ENCODE measurements at regions not wholly inside any gene's neighbourhood (a gene's known extent, or its start where the extent isn't known, plus 50 kb on each side); places are given as distances from the start of the nearest gene placed in this dataset.

DNA sequence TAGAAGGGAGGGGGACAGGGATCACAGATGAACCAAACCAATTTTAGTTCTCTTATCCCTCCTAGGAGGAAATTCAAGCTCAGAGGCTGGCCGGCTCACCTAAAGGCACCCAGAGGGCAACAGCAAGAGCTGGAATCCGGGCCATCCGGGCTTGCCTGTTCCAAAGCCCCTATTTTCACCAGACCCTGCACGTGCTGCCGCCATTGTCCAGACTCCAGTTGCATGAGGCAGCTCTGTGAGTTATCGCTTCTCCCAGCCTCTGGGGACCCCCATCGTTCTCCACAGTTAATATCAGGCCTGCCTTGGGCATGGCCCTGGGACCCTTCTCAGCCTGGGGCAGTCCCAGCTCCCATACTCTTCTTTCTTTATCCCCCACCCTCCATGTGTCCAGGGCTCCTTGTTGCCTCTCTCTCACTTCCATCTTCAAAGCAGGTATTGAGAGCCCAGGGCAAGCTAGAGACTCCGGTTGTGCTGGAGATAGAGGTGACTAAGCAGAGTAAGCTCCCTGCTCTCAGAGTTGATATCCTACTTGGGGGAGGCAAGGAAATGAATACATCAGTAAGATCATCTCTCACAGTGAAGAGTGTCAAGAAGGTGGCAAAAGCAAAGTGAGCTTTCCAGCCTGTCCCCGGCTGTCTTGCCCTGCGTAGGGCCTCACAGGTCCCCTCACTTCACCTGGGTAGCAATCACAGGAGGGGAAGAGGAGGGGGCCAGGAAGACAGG, 322.8 kb downstream of the UACA start:
- no peak overlapping the region for H3K4me3 Mint-ChIP-seq
- peaks cover 26% of the 10 kb centered on the region for H3K4me1 Mint-ChIP-seq (ENCODE audit: low read depth)
- H3K9me3 Mint-ChIP-seq = no peaks in the 10 kb centered on the region
- peaks cover 35% of the 10 kb centered on the region for H3K27me3 Mint-ChIP-seq
- H3K27ac Mint-ChIP-seq = no peak overlapping the region
- H3K36me3 Mint-ChIP-seq (ENCODE audit: low read depth) = no peaks in the 10 kb centered on the region
- intact Hi-C loops (cut with micrococcal nuclease) = no loop called here

DNA sequence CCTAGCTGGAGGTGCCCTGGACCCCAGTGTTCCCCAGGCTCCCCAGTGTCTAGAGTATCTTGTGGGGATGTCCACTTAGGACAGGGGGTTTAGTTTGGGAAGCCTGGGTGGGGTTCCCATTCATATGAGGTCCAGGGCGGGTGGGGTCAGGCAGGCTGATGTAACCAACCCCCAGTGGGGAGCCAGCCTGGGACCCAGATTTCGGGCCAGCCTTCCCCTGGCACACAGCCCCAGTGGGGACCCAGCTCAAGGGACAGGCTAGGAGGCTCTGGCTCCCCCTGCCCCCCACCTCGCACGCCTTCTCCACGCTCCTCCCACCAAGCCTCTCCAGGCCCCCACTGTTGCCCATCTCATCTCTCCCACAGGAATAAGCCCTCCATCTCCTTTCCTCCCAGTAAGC, 323.5 kb downstream of the UACA start:
- intact Hi-C loops (cut with micrococcal nuclease) = no loop called here
- Mint-ChIP-seq H3K4me1 (ENCODE audit: low read depth) (peaks cover 33% of the 10 kb centered on the region), H3K27me3 (peaks cover 35% of the 10 kb centered on the region), H3K36me3 (ENCODE audit: low read depth) (no peaks in the 10 kb centered on the region), H3K27ac (no peak overlapping the region), H3K4me3 (no peak overlapping the region), H3K9me3 (no peaks in the 10 kb centered on the region)

DNA sequence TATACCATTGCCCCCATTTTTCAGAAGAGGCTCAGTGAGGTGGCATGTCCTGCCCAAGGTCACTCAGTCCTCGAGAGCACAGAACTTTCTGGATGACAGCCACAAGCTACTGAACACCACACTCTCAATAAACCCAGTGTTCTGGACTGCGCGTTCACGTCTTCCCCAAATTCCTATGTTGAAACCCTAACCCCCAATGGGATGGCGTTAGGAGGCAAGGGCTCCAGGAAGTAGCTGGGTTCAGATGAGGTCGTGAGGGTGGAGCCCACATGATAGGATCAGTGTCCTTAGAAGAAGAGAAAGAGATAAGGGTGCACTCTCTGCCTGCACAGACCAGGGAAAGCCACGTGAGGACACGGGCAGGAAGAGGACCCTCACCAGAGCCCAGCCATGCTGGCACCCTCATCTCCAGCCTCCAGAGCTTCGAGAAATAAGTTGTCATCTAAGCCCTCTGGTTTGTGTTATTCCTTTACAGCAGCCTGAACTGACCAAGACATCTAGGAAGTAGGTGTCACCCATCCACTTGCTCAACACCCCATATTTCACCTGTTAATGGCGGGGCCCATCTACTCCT, 324.0 kb downstream of the UACA start:
- H3K27me3 Mint-ChIP-seq = peaks cover 32% of the 10 kb centered on the region
- peaks cover 37% of the 10 kb centered on the region for H3K4me1 Mint-ChIP-seq (ENCODE audit: low read depth)
- H3K27ac Mint-ChIP-seq = no peak overlapping the region
- intact Hi-C loops (cut with micrococcal nuclease) = no loop called here
- no peaks in the 10 kb centered on the region for H3K9me3 Mint-ChIP-seq
- no peak overlapping the region for H3K4me3 Mint-ChIP-seq
- H3K36me3 Mint-ChIP-seq (ENCODE audit: low read depth) = no peaks in the 10 kb centered on the region

DNA sequence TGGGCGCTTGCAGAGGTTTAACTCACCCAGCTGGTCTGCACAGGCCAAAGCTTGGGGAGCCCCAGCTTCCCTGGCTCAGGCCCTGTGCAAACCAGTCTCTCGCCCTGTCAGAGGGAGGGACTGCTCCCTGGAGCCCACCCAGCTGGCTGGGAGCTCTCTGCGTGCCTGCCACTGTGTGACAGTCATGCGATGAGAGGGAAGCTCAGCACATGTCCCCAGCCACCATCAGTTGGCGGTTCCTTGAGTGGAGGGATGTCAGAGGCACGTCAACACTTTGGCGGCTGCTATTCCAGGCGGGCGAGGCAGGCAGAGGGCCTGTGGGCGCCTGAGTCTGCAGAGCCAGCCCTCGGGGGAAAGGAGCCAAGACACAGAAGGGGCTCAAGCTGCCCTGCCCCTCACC, 324.6 kb downstream of the UACA start:
- Mint-ChIP-seq H3K9me3 (no peaks in the 10 kb centered on the region), H3K36me3 (ENCODE audit: low read depth) (no peaks in the 10 kb centered on the region), H3K4me1 (ENCODE audit: low read depth) (peaks cover 34% of the 10 kb centered on the region), H3K4me3 (no peak overlapping the region), H3K27ac (no peak overlapping the region), H3K27me3 (peaks cover 33% of the 10 kb centered on the region)
- intact Hi-C loops (cut with micrococcal nuclease) = no loop called here

DNA sequence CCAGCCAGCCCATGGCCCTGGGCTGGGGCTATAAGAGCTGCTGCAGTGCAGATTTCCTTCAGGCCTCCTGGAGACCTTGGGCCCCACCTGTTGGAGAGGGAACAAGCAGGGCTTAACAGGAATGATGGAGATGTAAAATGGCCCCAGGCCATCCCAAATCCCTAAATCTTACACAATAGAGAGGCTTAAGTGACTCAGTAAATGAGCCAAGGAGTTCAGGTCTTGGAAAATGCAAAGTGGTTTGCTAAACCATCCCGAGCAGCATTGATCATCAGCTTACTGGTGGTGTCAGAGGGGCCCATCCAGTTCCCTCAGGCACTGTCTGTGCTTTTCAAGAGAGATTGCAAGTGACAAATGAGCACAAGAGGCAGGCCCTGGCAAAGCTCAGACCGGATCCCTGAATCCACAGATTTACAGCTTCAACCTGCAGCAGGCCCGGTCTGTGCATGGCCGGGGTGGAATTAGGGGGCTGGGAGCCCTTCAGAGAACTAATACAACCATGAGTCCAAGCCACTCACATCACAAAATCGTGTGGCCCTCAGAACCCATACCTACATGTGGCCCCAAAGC, 325.4 kb downstream of the UACA start:
- intact Hi-C loops (cut with micrococcal nuclease) = no loop called here
- no peaks in the 10 kb centered on the region for H3K36me3 Mint-ChIP-seq (ENCODE audit: low read depth)
- H3K9me3 Mint-ChIP-seq = no peaks in the 10 kb centered on the region
- H3K27me3 Mint-ChIP-seq = peaks cover 31% of the 10 kb centered on the region
- H3K27ac Mint-ChIP-seq = no peak overlapping the region
- no peak overlapping the region for H3K4me3 Mint-ChIP-seq
- H3K4me1 Mint-ChIP-seq (ENCODE audit: low read depth) = peaks cover 28% of the 10 kb centered on the region

DNA sequence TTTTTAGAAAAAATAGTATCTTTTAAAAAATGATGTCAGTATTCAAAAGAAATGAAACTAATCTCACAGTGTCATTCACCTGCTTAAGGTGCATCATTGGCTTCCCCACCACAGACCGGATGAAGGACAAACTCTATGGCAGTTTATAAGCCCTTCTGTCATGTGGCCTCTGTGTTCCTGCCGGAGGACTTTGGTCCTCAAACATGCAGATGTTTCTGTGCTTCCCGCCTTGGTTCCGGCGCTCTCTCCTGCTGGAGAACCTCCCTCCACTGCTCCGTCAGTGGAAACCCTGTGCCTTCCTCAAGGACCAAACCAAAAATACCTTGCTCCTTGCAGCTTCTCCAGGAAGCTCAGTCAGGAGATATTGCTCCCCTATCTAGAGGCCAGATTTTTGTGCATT, 326.3 kb downstream of the UACA start:
- peaks cover 36% of the 10 kb centered on the region for H3K4me1 Mint-ChIP-seq (ENCODE audit: low read depth)
- no peaks in the 10 kb centered on the region for H3K36me3 Mint-ChIP-seq (ENCODE audit: low read depth)
- H3K4me3 Mint-ChIP-seq = no peak overlapping the region
- H3K9me3 Mint-ChIP-seq = no peaks in the 10 kb centered on the region
- H3K27ac Mint-ChIP-seq = no peak overlapping the region
- intact Hi-C loops (cut with micrococcal nuclease) = no loop called here
- peaks cover 23% of the 10 kb centered on the region for H3K27me3 Mint-ChIP-seq

DNA sequence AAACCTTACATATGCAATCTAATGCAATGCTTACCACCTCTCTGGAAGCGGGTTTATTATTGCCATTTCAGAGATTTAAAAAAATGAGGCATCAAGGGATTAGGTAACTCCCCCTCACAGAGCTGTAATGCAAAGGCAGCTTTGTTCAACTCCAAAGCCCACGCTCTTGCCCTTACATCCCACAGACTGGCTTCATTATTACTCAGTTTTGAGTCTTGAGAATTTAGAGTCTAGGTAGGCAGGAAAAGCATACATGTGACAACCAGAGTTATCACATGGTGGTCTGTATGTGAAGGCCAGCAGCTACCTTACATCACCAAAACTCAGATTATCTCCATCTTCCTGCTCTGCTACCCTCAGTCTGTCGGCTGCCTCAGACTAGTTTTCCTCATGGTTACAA, 326.9 kb downstream of the UACA start:
- Mint-ChIP-seq H3K9me3 (no peaks in the 10 kb centered on the region), H3K27ac (no peak overlapping the region), H3K4me1 (ENCODE audit: low read depth) (peaks cover 36% of the 10 kb centered on the region), H3K4me3 (no peak overlapping the region), H3K36me3 (ENCODE audit: low read depth) (no peaks in the 10 kb centered on the region), H3K27me3 (peaks cover 18% of the 10 kb centered on the region)
- intact Hi-C loops (cut with micrococcal nuclease) = no loop called here

DNA sequence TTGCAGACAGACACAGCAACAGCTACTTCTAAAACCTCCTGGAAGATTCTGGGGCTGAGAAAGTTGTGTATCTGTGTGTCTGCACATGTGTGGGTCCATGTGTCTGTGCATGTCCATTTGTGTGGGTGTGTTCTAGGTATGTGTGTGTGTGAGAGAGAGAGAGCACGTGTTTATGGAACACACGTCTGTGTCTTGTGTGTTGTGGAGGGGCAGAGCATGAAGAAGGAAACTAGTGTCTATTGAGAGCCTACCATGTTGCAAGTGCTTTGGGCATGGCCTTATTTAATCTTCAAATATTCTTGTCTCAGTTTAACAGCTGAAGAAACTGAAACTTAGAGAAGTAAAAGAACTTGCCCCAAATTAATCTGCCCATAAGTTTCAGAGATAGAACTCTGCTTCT, 327.5 kb downstream of the UACA start:
- no peak overlapping the region for H3K4me3 Mint-ChIP-seq

DNA sequence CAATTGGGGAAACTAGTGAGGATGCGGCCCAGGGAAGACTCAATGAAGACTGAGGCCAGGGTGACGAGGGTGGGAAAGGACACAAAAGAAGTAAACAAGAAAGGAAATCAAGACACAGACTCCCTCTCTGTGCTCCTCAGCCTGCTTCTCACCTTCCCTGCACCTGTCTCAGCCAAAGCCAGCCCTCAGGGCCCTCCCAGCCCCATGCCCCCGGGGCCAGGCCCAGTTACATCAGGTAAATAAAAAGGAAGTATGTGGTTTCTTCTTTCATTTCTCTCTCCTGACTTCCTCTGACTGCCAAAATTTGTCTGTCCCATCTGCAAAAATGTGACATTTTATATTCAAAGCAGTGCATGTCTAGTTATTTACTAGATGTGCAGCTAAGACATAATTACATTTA, 328.0 kb downstream of the UACA start:
- no peaks in the 10 kb centered on the region for H3K9me3 Mint-ChIP-seq
- H3K4me1 Mint-ChIP-seq (ENCODE audit: low read depth) = peaks cover 36% of the 10 kb centered on the region
- H3K27ac Mint-ChIP-seq = no peak overlapping the region
- peaks cover 13% of the 10 kb centered on the region for H3K27me3 Mint-ChIP-seq
- no peaks in the 10 kb centered on the region for H3K36me3 Mint-ChIP-seq (ENCODE audit: low read depth)
- intact Hi-C loops (cut with micrococcal nuclease) = no loop called here
- H3K4me3 Mint-ChIP-seq = no peak overlapping the region

More for the DNA sequence above, 327.5 kb downstream of the UACA start:
- H3K4me1 Mint-ChIP-seq (ENCODE audit: low read depth) = peaks cover 36% of the 10 kb centered on the region
- H3K27ac Mint-ChIP-seq = no peak overlapping the region
- H3K27me3 Mint-ChIP-seq = peaks cover 16% of the 10 kb centered on the region
- no peaks in the 10 kb centered on the region for H3K36me3 Mint-ChIP-seq (ENCODE audit: low read depth)
- no peaks in the 10 kb centered on the region for H3K9me3 Mint-ChIP-seq
- intact Hi-C loops (cut with micrococcal nuclease) = no loop called here

DNA sequence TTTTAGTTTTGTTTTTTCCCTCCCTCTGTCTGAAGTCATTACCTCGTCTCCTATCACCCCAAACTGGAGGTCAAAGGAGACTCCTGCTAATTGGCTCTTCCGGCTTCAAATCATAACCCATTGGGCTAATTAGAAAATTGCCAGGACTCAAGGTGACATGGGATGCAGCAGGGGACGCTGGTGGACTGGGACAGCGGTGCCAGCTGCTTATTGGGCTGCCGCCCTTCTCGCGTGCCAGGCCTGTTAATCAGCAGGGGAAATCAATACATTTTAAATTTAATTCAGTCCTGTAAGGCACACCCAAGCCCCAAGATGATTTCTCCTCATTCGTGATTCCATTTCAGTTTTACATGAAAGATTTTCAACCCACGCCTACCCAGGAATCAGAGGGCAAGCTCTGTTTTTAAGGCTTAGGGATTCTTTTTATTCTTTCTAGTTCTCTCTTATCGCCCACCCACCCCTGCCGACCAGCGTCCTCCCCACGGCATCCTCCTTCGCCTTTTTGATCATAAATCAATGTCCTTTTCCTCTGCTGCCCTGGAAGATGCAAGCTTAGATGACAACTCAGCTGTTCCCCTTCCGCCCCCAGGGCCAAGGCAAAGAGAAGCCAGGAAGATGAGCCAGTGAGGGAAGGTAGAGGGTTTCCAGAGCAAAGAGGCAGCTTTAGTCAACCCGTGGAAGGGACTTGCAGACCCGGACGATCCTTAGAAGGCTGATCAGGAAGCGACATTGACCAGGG, 329.6 kb downstream of the UACA start:
- Mint-ChIP-seq H3K27ac (no peak overlapping the region), H3K9me3 (no peaks in the 10 kb centered on the region), H3K4me1 (ENCODE audit: low read depth) (peaks cover 24% of the 10 kb centered on the region), H3K27me3 (peaks cover 7% of the 10 kb centered on the region), H3K4me3 (no peak overlapping the region), H3K36me3 (ENCODE audit: low read depth) (no peaks in the 10 kb centered on the region)
- intact Hi-C loops (cut with micrococcal nuclease) = no loop called here

DNA sequence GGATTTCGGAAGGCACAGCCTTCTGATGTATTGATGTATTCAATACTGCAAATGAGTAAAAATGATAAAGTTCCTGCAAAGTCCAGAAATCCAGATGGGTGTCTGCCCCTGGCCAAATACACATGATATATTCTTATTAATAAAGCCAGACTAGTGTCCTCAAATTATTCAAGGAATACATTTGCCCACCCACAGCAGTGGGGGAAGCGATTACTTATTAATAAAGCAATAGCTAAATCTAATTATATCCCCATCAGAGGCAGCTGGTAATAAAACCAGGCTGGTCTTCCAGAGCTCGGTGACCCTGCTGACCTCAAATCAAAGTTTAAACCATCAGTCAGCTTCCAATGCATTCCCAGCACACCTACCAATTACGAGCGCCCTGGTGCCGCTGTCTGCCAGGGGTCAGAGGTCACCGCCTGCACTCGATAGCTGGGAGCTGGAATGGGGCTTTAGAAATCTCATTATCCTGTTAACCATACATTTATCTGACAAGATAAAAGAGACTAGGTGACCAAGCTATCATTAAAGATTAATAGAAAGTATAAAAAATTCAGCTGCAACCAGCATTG, 330.3 kb downstream of the UACA start:
- intact Hi-C loops (cut with micrococcal nuclease) = no loop called here
- Mint-ChIP-seq H3K27me3 (peaks cover 7% of the 10 kb centered on the region), H3K36me3 (ENCODE audit: low read depth) (no peaks in the 10 kb centered on the region), H3K27ac (no peak overlapping the region), H3K4me1 (ENCODE audit: low read depth) (peaks cover 24% of the 10 kb centered on the region), H3K4me3 (no peak overlapping the region), H3K9me3 (no peaks in the 10 kb centered on the region)

DNA sequence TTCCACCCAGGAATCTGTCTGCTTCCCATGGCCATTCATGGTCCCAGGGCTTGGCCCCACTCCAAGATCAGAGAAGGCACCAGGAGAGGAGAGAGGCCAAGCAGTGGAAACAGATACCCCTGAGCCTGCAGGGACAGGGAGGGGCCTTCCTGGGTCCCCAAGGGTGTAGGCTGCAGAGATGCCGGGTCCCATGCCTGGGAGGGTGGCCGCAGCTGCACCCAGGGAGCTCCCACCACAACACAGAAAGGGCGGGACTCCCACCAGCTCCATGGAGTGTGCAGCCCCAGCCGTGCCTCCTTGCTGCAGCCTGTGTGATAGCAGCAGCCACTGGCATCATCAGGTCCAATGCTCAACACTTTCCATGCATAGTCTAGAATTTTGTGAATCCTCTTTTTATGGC, 331.5 kb downstream of the UACA start:
- peaks cover 24% of the 10 kb centered on the region for H3K4me1 Mint-ChIP-seq (ENCODE audit: low read depth)
- no peak overlapping the region for H3K27ac Mint-ChIP-seq
- intact Hi-C loops (cut with micrococcal nuclease) = no loop called here
- no peak overlapping the region for H3K4me3 Mint-ChIP-seq
- H3K9me3 Mint-ChIP-seq = no peaks in the 10 kb centered on the region
- H3K36me3 Mint-ChIP-seq (ENCODE audit: low read depth) = no peaks in the 10 kb centered on the region
- peaks cover 7% of the 10 kb centered on the region for H3K27me3 Mint-ChIP-seq

DNA sequence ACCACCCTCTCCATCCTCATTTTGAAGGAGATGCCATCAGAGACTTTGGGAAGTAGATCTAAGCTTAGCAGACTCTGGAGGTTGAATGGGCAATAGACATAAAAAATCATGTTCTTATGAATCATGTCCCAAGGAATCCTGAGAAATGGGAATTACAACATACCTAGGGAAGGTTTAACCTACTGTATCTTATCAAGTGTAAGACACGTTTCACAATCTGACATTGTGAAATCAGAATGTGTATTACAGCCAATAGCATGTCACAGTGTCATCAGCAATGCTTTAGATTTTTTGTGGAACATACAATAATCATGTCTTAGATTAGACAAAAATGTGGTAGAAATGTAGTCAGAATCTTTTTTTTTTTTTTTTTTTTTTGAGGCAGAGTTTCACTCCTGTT, 332.4 kb upstream of the TLE3 start:
- peaks cover 22% of the 10 kb centered on the region for H3K4me1 Mint-ChIP-seq (ENCODE audit: low read depth)
- H3K4me3 Mint-ChIP-seq = no peak overlapping the region
- intact Hi-C loops (cut with micrococcal nuclease) = no loop called here
- peaks cover 5% of the 10 kb centered on the region for H3K27me3 Mint-ChIP-seq
- H3K27ac Mint-ChIP-seq = no peak overlapping the region
- no peaks in the 10 kb centered on the region for H3K36me3 Mint-ChIP-seq (ENCODE audit: low read depth)
- H3K9me3 Mint-ChIP-seq = no peaks in the 10 kb centered on the region

All from dendritic cell treated with granulocyte-macrophage colony-stimulating factor and Interleukin-4, amounts not matched to agents 40 ng/mL and 50 ng/mL, for 4 days (primary cell).